GM23338 (cell line): ENCODE measurements at regions not wholly inside any gene's neighbourhood (a gene's known extent, or its start where the extent isn't known, plus 50 kb on each side); places are given as distances from the start of the nearest gene placed in this dataset.

Experiments
- ATAC-seq: fragments of 200-7000 bp; cut with Tn5 transposase; 3 replicates; pipeline ENCODE4 v1.9.1; 2020
- DNase-seq: peaks from one replicate; pipeline ENCODE4 v3.0.0-alpha.2; 2015; ENCODE audit warnings: low spot score
- H2AFZ ChIP-seq: fragments of 200-600 bp; sonication (generic); 2 replicates; pipeline ENCODE4 v1.8.0; 2016; ENCODE audit warnings: antibody characterized with exemption, mild to moderate bottlenecking, moderate library complexity
- H3F3A ChIP-seq: fragments of 200-600 bp; sonication (generic); replicated peaks from 2 replicates; pipeline ENCODE4 v1.8.0; 2017; ENCODE audit warnings: antibody characterized with exemption, mixed run types, low read depth
- H3K27ac ChIP-seq: fragments of 200-600 bp; sonication (generic); 2 replicates; pipeline ENCODE4 v1.6.1; 2016; ENCODE audit warnings: low read depth
- H3K27me3 ChIP-seq: fragments of 200-600 bp; sonication (generic); 2 replicates; pipeline ENCODE4 v1.8.0; 2016; ENCODE audit warnings: mild to moderate bottlenecking, mixed run types, moderate library complexity; ENCODE audit not compliant: insufficient read depth
- H3K36me3 ChIP-seq: fragments of 200-600 bp; sonication (generic); 2 replicates; pipeline ENCODE4 v1.8.0; 2016; ENCODE audit warnings: mild to moderate bottlenecking; ENCODE audit not compliant: insufficient read depth
- H3K4me1 ChIP-seq: fragments of 200-600 bp; sonication (generic); 2 replicates; pipeline ENCODE4 v1.8.0; 2016; ENCODE audit warnings: mild to moderate bottlenecking, moderate library complexity; ENCODE audit not compliant: insufficient read depth
- H3K4me2 ChIP-seq: fragments of 200-600 bp; sonication (generic); 2 replicates; pipeline ENCODE4 v1.7.1; 2017; ENCODE audit warnings: mixed run types
- H3K4me3 ChIP-seq: fragments of 200-600 bp; sonication (generic); 2 replicates; pipeline ENCODE4 v1.6.1; 2016; ENCODE audit warnings: mixed run types
- H3K79me2 ChIP-seq: fragments of 200-600 bp; sonication (generic); replicated peaks from 2 replicates; pipeline ENCODE4 v1.8.0; 2017; ENCODE audit warnings: mild to moderate bottlenecking; ENCODE audit not compliant: insufficient read depth
- H3K9me2 ChIP-seq: fragments of 200-600 bp; sonication (generic); 2 replicates; pipeline ENCODE4 v1.8.0; 2017; ENCODE audit not compliant: insufficient read depth
- H4K20me1 ChIP-seq: fragments of 200-600 bp; sonication (generic); replicated peaks from 2 replicates; pipeline ENCODE4 v1.8.0; 2017; ENCODE audit warnings: mild to moderate bottlenecking; ENCODE audit not compliant: insufficient read depth
- H3K27ac Mint-ChIP-seq: 2 replicates; pipeline ENCODE4 v1.8.0; 2020; ENCODE audit warnings: inconsistent platforms, mild to moderate bottlenecking, moderate library complexity, mixed read lengths
- H3K27me3 Mint-ChIP-seq: 3 replicates; pipeline ENCODE4 v1.8.0; 2022; ENCODE audit warnings: low read depth, mild to moderate bottlenecking, moderate library complexity, mixed read lengths, inconsistent platforms; ENCODE audit not compliant: insufficient read depth, poor library complexity
- H3K36me3 Mint-ChIP-seq: 3 replicates; pipeline ENCODE4 v1.8.0; 2021; ENCODE audit warnings: low read depth, mild to moderate bottlenecking, inconsistent platforms, moderate library complexity, mixed read lengths
- H3K4me1 Mint-ChIP-seq: 3 replicates; pipeline ENCODE4 v1.8.0; 2020; ENCODE audit warnings: mild to moderate bottlenecking, inconsistent platforms, mixed read lengths
- H3K4me3 Mint-ChIP-seq: 3 replicates; pipeline ENCODE4 v1.8.0; 2021; ENCODE audit warnings: moderate library complexity, mild to moderate bottlenecking, inconsistent platforms, mixed read lengths
- H3K9me3 Mint-ChIP-seq: 3 replicates; pipeline ENCODE4 v1.8.0; 2020; ENCODE audit warnings: moderate library complexity, mild to moderate bottlenecking, inconsistent platforms, mixed read lengths
- CREB1 ChIP-seq: fragments of 250-450 bp; sonication (Bioruptor Pico); IDR thresholded peaks from 2 replicates; pipeline ENCODE4 v1.5.0; 2020; ENCODE audit warnings: low read depth, mild to moderate bottlenecking, moderate library complexity
- ETS1 ChIP-seq: IDR thresholded peaks from 2 replicates; pipeline ENCODE4 v1.6.1; 2016; ENCODE audit warnings: antibody characterized with exemption
- EZH2 ChIP-seq: fragments of 200-600 bp; sonication (generic); IDR thresholded peaks from one replicate; pipeline ENCODE4 v1.8.0; 2017; ENCODE audit warnings: antibody characterized with exemption, mild to moderate bottlenecking, low read depth; ENCODE audit not compliant: unreplicated experiment
- EZH2phosphoT487 ChIP-seq: fragments of 200-600 bp; sonication (generic); IDR thresholded peaks from one replicate; pipeline ENCODE4 v1.8.1; 2018; ENCODE audit warnings: antibody characterized with exemption; ENCODE audit not compliant: unreplicated experiment
- JUNB ChIP-seq: IDR thresholded peaks from one replicate; pipeline ENCODE4 v1.6.1; 2016; ENCODE audit warnings: antibody characterized with exemption; ENCODE audit not compliant: unreplicated experiment
- NANOG ChIP-seq: IDR thresholded peaks from 2 replicates; pipeline ENCODE4 v1.6.1; 2016; ENCODE audit warnings: antibody characterized with exemption, borderline replicate concordance
- POLR2AphosphoS5 ChIP-seq: IDR thresholded peaks from 2 replicates; pipeline ENCODE4 v1.6.1; 2016; ENCODE audit warnings: antibody characterized with exemption, low read depth
- STAT1 ChIP-seq: IDR thresholded peaks from one replicate; pipeline ENCODE4 v1.6.1; 2016; ENCODE audit warnings: antibody characterized with exemption; ENCODE audit not compliant: unreplicated experiment
- ZNF114 ChIP-seq: fragments of 250-450 bp; sonication (Bioruptor Pico); IDR thresholded peaks from 2 replicates; pipeline ENCODE4 v1.5.0; 2020; ENCODE audit warnings: mild to moderate bottlenecking, moderate library complexity
- ZNF331 ChIP-seq: fragments of 250-450 bp; sonication (Bioruptor Pico); IDR thresholded peaks from 2 replicates; pipeline ENCODE4 v1.5.0; 2020; ENCODE audit warnings: low read depth, mild to moderate bottlenecking, moderate library complexity
- ZNF462 ChIP-seq: fragments of 250-450 bp; sonication (Bioruptor Pico); IDR thresholded peaks from 2 replicates; pipeline ENCODE4 v1.5.0; 2020; ENCODE audit warnings: mild to moderate bottlenecking, moderate library complexity
- TF ChIP-seq, protein P1 (sequence below), 2 experiments: fragments of 200-600 bp in 1 of 2; sonication (generic) in 1 of 2; conservative IDR thresholded peaks; 2 replicates each; pipeline versions ENCODE4 v1.5.1 to v1.6.1; 2016 to 2017; ENCODE audit warnings: antibody characterized with exemption in 2 of 2, low read depth in 2 of 2, mild to moderate bottlenecking in 2 of 2, moderate library complexity in 1 of 2
- TF ChIP-seq, protein P2 (sequence below): IDR thresholded peaks from one replicate; pipeline ENCODE4 v1.6.1; 2018; ENCODE audit warnings: antibody characterized with exemption; ENCODE audit not compliant: unreplicated experiment

DNA sequence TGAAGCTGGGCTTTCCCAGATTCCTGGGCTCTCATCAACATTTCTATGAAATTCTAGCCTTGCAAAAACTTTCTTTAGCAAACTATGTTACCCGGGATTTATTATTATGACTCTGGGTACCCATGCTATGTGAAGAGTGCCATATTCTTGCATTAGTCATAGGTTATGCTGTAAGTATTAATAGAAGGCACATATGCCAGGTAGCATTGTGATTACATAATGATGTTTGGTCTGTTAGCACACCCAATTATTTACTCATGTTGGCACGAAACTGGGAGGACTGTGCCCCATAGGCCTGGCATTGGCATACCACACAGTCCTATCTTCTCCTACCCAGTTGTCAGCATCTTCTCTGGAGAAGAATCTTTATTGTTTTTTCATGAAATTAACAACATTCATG, 171.0 kb downstream of the SLC4A3 start:
- H3K27me3 Mint-ChIP-seq: peaks cover 1% of the 10 kb centered on the region
- Histone ChIP-seq H3K36me3 (no peaks in the 10 kb centered on the region), H3K79me2 (no peaks in the 10 kb centered on the region), H3F3A (no peaks in the 10 kb centered on the region), H3K4me1 (no peaks in the 10 kb centered on the region), H2AFZ (no peak overlapping the region), H3K27me3 (no peaks in the 10 kb centered on the region), H3K4me3 (no peak overlapping the region), H4K20me1 (no peaks in the 10 kb centered on the region), H3K27ac (no peak overlapping the region), H3K9me2 (peaks cover 16% of the 10 kb centered on the region; the same call in 1 of the 2 replicates), H3K4me2 (no peak overlapping the region)
- H3K4me1 Mint-ChIP-seq: no peaks in the 10 kb centered on the region
- ATAC-seq (no peak), DNase-seq (no peak)
- H3K36me3 Mint-ChIP-seq: no peaks in the 10 kb centered on the region
- no peaks in the 10 kb centered on the region; the same call in 2 of the 3 replicates for H3K9me3 Mint-ChIP-seq
- H3K4me3 Mint-ChIP-seq: no peak overlapping the region
- TF ChIP-seq, protein P1, sequence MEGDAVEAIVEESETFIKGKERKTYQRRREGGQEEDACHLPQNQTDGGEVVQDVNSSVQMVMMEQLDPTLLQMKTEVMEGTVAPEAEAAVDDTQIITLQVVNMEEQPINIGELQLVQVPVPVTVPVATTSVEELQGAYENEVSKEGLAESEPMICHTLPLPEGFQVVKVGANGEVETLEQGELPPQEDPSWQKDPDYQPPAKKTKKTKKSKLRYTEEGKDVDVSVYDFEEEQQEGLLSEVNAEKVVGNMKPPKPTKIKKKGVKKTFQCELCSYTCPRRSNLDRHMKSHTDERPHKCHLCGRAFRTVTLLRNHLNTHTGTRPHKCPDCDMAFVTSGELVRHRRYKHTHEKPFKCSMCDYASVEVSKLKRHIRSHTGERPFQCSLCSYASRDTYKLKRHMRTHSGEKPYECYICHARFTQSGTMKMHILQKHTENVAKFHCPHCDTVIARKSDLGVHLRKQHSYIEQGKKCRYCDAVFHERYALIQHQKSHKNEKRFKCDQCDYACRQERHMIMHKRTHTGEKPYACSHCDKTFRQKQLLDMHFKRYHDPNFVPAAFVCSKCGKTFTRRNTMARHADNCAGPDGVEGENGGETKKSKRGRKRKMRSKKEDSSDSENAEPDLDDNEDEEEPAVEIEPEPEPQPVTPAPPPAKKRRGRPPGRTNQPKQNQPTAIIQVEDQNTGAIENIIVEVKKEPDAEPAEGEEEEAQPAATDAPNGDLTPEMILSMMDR (conservative IDR thresholded peaks at IDR 0.05; ENCODE audit: low read depth in 2 of 2): no peak
- TF ChIP-seq EZH2phosphoT487 (no peak), JUNB (no peak), POLR2AphosphoS5 (no peak), STAT1 (no peak), ETS1 (no peak), ZNF114 (CRISPR knock-in tag) (no peak), EZH2 (no peak), CREB1 (CRISPR knock-in tag) (no peak), NANOG (no peak), ZNF331 (CRISPR knock-in tag) (no peak), ZNF462 (no peak)
- TF ChIP-seq, protein P2, sequence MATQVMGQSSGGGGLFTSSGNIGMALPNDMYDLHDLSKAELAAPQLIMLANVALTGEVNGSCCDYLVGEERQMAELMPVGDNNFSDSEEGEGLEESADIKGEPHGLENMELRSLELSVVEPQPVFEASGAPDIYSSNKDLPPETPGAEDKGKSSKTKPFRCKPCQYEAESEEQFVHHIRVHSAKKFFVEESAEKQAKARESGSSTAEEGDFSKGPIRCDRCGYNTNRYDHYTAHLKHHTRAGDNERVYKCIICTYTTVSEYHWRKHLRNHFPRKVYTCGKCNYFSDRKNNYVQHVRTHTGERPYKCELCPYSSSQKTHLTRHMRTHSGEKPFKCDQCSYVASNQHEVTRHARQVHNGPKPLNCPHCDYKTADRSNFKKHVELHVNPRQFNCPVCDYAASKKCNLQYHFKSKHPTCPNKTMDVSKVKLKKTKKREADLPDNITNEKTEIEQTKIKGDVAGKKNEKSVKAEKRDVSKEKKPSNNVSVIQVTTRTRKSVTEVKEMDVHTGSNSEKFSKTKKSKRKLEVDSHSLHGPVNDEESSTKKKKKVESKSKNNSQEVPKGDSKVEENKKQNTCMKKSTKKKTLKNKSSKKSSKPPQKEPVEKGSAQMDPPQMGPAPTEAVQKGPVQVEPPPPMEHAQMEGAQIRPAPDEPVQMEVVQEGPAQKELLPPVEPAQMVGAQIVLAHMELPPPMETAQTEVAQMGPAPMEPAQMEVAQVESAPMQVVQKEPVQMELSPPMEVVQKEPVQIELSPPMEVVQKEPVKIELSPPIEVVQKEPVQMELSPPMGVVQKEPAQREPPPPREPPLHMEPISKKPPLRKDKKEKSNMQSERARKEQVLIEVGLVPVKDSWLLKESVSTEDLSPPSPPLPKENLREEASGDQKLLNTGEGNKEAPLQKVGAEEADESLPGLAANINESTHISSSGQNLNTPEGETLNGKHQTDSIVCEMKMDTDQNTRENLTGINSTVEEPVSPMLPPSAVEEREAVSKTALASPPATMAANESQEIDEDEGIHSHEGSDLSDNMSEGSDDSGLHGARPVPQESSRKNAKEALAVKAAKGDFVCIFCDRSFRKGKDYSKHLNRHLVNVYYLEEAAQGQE: no peak
- no peak overlapping the region for H3K27ac Mint-ChIP-seq
